GM19240 (cell line): ENCODE measurements at regions not wholly inside any gene's neighbourhood (a gene's known extent, or its start where the extent isn't known, plus 50 kb on each side); places are given as distances from the start of the nearest gene placed in this dataset.

Experiments used
- DNase-seq: peaks from one replicate; pipeline ENCODE4 v3.0.0; 2011; ENCODE audit warnings: low spot score; ENCODE audit not compliant: insufficient read length

DNA sequence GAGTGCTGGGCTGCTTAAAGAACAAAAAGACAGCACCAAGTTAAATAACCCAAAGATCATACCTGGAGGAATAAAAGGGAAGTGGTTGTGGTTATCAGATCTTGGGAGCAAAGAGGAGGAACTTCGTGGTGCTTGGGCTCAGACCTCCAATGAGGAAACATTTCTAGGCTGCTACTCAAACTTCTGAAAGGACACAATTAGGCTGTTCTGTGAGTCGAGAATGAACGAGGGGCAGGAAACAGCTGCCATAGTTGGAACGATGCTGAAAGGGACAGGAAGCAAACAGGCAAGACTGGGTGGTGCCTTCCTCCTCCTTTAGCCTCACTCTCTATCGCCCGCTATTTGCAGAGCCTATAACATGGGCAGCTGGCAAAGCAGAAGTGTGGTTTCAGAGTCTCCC lies 276.3 kb upstream of the ARRDC4 start:
- DNase-seq: no peak

DNA sequence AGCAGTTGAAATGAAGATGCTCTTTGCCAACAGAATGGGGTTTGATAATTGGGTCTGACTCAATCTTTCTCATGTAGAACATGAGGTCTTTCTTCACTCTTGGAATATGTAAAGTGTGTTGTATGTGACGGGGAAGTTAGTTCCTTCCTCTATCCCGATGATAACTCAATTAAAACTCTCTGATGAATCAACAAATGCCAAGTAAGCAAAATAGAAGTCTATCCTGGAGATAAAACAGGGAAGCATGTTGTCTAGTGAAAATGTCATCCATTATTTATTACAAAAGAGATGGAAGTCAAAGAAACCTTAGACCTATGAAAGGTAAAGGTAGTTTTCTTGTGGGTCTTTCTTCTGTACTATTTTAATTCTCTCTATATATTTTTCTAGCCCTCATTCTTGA lies 274.2 kb upstream of the ARRDC4 start:
- DNase-seq: no peak

DNA sequence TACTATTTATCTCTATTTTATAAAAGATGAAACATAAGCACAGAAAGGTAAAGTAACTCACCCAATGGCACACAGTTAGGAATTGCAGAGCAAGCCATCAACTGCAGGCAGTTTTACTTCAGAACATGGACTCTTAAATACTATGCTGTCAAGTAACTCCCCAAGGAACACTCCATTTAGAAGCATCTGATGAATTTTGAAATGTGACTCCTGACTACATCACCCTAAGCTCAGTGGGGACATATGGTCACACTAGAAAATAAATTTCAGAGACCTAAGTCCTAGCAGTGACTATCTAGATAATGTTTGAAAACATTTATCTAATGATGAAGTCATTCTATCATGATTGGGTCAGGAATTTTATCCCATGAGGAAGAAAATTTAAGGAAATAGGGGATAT lies 272.8 kb upstream of the ARRDC4 start:
- no peak for DNase-seq

DNA sequence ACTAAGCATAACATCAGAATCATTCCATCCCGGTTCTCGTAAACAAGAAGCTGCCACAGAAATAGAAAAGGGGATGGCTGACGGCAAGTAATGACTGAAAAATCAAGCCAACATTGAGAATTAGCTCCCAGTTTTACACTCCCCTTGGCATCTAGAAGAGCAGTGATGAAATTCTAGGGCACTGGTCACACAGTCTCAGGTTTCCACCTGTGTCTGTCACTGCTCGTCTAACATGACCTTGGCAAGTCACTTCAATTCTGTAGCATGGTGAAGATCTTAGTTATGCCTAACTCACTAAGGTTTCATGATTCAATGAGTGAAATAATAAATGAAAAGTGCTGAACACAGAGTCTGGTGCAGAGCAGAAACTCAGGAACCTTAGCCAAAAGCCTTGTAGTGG lies 272.3 kb upstream of the ARRDC4 start:
- DNase-seq: no peak

DNA sequence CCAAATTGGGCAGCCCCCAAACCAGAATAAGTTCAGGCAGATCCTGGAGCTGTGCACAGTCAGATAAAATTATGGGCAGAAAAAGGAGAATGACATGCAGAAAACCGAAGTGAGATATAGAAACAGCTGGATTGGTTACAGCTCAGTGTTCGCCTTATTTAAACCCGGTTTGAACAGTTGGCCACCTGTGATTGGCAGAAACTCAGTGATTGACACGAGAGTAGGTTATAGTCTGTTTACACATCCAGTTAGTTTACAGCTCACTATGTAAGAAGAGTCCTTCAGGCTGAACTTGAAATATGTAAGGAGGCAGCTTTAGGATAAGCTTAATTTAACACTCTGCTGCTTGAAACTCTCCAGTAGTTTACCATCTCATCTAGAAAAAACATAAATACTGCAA lies 271.6 kb upstream of the ARRDC4 start:
- DNase-seq: no peak

DNA sequence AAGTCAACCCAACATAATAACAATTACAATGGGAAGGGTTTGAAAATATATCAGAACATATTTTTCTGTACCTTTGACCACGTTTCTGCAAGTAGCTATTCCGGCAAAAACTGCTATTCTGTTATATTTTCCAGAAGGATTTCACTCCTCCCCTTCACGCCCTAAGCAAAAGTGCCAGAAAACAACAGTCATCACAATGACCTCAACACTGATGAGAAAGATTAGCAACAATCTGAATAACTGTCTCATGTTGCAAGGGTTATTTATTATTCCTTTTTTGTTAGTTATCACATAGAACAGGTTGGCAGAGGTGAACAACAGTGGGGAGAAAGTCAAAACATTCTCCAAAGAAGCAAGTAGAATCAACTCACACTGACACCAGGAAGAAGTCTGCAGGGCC lies 269.4 kb upstream of the ARRDC4 start:
- DNase-seq: no peak

DNA sequence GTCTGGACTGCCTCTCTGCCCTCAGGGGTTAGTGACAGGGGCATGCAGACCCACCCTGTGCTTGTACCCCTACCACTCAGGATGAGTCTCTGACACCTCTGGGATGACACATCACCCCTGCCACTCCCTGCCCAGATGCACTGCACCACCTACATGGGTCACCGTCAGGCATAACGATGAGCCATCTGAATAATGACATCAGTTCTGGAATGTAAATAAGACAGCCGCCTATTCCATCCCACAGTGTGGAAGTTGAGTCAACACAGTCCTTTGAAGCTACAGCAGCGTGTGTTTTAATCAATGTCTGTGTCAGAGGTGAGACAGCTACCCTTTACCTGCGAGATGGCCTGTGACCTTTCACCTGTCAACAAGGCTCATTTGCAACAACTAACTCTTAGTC lies 268.7 kb upstream of the ARRDC4 start:
- no peak for DNase-seq

DNA sequence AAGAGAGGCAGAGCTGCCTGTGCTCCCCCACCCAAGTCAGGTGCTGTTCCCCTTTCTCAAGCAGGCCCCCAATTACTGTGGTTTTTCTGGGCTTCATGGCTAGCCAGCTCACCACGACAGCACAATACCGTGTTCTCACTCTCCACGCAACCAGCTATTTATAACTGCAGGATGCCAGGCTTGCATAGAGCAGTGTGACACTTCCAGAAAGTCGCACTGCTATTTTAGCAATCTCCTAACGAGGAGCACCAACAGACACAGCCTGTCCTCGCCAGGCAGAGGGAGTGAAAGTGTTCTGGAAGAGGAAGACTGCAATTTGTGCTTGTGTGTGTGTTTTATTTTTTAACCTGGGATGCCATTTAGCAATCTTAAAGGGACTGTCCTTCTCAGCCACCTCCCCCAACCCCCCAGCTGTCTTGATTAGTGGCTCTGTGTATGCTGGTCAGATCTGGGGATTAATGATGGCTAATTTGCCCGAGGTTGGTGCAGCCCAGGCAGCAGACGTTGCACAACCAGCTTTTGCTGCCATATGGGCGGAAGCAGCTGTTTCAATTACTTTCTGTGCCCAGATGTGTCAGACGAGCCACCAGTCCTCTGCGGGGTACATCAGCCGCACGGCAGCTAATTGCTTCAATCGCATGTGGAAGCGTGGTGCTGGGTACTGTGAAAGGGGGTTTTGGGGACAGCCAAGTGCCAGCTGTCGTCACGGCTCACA lies 268.0 kb upstream of the ARRDC4 start:
- DNase-seq: no peak

DNA sequence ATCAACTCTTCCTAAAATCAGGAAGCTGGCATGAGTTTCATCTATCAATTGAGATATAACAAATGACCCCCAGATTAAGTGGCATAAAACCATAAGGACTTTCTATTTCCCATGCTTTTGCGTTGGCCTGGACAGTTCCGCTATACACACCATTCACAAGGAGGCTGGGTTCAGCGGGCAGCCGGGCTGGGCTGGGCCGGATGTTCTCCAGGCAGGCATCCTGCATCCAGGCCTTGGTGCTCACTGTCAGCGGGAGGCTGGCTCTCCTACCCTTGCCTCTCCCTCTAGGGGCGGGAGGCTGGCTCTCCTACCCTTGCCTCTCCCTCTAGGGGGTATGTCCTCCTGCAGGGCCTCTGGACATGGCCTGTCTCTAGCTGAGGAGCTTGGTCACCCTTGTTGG lies 266.0 kb upstream of the ARRDC4 start:
- DNase-seq: no peak

DNA sequence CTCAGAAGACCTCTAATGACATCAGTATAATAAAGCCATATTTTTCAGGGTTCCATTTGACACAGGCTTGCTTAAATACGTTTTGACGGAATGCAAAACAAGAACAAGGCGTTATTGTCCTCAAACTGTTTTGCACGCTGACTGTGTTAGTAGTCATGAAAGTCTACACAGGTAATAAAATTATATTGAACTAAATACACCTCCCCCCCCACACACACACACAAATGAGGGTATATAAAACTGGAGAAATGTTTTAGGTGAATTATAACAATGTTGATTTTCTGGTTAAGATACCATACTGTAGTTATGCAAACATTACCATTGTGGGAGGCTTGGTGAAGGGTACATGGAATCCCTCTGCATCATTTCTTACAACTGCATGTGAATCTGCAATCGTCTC lies 257.1 kb upstream of the ARRDC4 start:
- DNase-seq: no peak

DNA sequence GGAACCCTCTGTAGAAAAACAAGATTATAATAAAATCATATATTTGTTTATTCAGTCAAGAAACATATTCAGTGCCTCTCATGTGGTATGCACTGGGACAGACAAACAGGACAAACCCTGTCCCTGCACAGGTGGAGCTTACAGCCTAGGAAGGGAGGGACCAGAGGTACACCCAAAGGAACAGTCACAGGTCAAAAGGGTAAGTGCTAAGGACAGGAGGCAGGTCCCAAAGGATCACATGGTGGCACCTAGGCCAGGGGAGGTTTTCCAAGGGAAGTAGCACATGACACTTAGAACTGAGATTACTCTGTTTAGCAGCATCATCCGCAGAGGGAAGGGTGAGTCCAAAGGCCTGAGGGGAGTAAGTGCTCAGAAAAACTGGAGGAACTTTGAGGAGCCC lies 254.4 kb upstream of the ARRDC4 start:
- DNase-seq: no peak

DNA sequence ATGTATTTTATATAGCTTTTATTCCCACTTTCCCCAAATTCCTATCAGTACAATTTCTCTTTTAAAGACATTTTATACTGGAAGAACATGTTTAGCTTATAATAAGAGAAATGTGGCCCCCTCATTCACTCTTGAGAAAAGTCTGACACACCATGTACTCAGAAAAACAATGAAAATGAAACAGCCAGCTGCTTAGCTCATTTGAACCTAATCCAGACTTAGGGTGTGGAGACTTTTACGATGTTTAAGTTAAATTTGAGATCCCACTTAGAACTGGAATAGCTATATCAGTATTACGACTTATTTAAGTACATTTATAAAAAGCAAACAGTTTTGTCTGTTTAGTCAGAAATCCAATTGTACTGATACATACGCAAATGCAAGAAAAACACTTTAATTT lies 252.3 kb upstream of the ARRDC4 start:
- DNase-seq: no peak

DNA sequence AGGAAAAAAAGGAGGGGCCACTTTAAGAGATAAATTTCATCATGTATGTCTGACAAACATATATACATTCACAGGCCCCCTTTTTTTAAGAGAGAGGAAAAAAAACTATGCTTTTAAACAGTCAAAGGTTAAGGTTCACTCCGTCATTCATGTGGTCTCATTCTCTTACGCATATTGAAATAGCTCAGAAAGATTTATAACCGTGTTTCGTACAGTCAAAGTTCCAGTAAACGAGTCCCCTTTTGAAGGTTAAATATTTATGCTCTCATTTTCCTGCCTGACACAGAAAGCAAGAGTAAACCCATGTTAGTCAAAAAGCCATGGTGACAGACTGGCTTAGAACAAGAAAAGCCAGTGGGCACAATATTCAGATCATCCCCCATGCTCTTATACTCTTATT lies 248.0 kb upstream of the ARRDC4 start:
- no peak for DNase-seq

DNA sequence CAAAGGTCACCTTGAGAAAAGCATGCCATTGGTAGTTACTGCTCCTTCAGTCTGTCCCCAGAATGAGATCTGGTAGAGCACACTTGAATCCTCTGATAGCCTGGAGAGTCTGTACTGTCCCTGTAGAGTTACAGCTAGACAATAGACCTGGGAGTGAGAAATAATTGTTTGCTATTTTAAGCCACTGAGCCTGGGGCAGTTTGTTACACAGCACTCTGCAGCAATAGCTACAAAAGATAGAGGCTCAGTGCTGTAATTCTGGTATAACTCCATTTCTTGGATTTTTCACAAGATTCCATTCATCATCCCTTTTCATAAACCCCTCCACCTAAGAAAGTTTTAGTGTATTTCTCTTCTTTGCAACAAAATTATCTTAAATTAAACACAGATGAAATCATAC lies 242.7 kb upstream of the ARRDC4 start:
- DNase-seq: no peak

DNA sequence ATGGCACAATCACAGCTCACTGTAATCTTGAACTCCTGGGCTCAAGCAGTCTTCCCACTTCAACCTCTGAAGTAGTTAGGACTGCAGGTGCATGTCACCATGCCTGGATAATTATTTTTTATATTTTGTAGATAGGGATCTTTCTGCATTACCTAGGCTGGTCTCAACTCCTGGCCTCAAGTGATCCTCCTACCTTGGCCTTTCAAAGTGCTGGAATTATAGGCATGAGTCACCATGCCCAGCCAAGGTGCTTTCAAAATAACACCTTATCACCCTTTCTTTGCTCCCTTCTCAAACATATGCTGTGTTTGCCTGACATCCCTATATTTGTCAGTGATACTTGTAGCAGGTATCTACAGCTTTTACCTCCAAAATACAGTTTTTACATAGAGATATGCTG lies 242.0 kb upstream of the ARRDC4 start:
- DNase-seq: no peak

DNA sequence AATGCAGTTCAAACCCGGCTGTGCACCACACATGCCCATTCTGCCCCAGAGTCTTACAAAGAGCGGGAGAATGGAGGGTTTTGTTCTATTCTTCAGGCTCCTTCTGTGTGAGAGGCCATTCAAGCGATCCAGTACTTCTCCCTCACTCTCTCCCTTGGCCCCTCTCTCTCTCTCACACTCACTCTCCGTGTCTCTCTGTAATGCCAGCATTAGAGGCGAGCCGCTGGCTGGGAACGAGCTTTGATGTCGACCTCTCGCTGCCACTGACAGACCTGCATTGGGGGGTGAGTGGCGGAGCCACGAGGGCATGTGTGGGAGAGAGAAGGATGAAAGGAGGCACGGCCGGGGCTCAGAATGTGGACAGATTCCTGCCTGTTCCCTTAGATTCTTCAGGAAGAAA lies 231.7 kb upstream of the ARRDC4 start:
- DNase-seq: no peak

DNA sequence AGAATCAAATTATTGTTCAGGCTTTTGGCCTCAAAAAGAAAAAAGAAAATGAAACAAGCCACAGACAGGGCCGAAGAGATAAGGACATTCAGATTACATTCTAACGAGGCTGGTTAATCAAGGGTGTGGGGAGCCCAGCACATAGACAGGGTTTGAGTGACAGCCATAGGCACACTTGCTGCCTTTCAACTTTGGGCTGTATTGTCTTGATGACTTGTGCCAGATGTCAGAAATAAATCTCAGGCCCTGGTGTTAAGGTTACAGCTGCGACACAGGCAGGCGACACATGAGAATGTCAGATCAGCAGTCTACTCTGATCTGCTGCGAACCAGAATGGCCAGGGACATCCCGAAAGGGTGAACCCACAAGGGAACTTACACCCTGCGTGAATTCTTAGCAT lies 231.2 kb upstream of the ARRDC4 start:
- no peak for DNase-seq

DNA sequence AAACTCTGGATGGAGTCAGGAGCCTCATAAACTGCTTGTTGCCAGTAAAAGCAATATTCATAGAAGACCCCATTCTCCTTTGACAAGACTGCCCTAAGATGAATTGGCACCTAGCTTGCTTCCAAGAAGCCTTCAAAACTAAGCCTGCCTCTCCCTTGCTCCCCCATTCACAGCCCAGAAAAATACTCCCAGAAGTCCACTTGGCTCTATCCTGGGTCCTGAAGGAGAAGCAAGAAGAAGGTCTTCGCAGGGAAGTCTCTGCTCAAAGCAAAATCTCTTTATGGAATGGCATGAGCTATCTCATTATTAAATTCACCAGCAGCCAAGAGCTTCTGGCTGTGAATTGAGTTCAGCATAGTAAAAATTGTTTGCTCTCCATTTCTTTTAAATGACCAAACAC lies 230.2 kb upstream of the ARRDC4 start:
- DNase-seq: no peak

DNA sequence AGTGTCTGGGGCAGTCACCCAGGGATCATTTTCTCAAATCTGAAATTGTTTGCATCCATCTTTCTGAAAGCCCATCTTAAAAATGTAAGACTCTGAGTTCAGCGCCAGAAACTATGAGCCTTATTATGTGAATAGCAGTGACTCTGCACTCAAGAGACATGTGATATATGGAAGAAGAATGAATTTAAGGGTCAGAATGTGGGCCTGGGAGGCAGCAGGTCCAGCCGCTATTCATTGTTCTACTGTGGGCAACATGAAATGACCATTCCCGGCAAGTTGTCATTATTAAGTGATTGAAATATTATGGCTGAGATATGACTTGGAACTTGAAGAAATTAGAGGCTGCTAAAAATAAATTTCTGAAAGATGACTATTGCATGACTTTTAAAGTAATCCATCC lies 228.6 kb upstream of the ARRDC4 start:
- no peak for DNase-seq

DNA sequence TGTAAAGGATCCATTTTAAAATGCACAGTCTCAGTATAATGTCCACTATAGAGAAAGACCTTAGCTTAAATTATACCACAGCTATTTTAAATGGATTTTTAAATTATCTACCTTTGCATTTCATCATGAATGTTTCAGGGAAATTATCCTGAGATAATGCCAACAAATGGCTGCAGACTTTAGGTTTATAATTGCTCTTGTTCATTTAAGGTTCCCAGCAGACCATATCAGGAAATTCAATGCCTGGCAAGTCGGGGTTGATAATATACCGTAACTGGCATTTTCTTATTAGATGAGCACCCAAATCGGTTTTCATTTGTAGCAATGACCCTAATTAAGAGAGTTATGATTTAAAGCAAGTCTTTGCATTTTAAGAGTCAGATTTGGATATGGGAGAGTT lies 227.1 kb upstream of the ARRDC4 start:
- no peak for DNase-seq

DNA sequence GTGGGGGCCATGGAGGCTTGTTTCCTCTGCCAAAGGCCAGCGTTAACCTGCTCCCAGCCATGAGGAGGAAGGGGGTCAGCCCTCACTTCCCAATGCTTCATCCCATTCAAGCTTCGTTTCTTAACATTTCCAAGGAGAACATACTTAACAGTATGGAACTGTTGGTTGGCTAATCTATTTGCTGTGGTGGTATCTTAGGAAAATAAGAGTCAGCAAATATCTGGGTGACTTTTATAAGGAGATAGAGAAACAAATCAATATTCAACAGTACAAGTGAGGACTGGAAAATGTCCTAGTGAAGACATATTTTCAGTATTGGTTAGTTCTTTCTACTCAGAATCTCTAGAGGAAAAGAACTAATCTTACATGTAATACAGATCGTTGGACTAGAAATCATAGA lies 223.8 kb upstream of the ARRDC4 start:
- no peak for DNase-seq

DNA sequence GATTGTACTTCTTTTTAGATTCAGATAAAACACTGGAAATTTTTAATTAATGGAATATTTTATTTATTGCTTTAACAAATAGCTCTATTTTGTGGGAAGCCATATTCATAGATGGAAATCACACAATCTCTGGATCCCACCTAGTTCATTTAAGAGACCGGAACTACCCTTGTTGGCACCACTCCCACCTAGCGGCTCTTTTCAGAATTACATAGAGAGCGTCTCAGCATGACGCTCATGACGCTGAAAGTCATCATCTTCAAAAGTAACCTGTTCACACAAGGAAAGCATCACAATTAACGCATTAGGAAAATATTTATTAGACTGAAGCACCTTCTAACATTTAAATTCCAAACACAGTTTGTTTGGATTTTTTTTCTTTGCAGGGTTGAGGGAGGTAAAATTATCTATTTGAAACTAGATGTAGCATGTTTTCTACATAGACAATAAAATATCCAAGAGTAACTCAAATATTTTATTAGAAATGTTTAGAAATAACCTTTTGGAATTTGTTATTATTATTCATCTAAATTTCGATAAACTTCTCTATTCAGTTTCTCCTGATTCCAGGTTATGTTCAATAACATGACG lies 214.9 kb upstream of the ARRDC4 start:
- no peak for DNase-seq

DNA sequence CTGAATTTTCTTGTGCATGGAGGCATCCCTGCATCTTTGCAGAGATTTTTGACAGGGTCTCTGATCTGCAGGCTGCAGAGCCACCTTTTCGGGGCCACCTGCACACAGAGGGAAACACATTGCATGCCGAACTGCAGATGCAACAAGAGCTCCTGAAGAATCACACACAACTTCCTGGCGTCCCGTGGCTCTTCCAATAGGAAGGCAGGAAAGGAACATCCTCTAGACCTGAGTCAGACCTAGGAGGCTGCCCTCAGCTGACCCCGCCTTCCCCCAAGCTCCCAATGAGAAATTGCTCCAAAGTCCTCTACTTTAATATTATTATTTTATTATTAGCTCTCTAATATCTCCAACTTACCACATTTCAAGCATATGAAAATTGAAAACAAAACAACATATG lies 213.2 kb upstream of the ARRDC4 start:
- no peak for DNase-seq

DNA sequence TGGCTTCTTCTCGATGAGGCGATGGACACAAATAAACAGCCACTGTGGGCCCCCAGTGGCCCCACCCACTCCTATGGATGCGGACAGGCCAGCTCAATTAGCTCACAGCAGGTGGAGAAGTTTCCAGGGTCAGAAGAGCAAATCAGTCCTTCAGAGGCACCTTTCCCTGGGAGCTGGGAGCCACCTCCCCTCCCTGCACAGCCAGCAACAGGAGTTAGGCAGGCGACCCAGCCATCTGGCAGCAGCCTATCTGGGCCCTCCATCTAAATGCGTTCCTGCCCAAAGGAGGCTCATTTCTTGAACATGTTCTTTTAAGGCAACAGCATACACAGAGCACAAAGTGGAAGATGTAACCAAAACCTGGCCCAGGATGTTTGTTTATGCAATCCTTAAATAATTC lies 211.9 kb upstream of the ARRDC4 start:
- DNase-seq: no peak
